ENCODE measurements at regions not wholly inside any gene's neighbourhood (a gene's known extent, or its start where the extent isn't known, plus 50 kb on each side); places are given as distances from the start of the nearest gene placed in this dataset.
"Not testable (repeated sequence)": the region's sequence is repeated elsewhere in the genome, so short reads cannot be mapped to it uniquely, and the experiment has no call there.

DNA sequence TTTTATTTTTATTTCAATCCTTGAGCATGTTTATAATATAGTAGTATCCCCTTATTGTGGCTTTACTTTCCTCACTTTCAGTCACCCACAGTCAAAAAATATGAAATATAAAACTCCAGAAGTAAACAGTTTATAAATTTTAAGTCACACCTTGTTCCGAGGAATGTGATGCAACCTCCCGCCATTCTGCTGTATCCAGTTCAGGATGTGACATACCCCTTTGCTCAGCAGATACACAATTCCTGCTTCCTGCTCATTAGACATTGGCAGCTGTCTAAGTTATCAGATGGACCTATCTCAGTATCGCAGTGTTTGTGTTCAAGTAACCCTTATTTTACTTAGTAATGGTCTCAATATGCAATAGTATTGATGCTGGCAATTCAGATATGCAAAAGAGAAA is 144.5 kb downstream of the POTEG start:
- H3K9me3 ChIP-seq; H3K4me3 ChIP-seq; intact Hi-C loops (cut with DNase I); H3K36me3 ChIP-seq; H3K27ac ChIP-seq; H3K27me3 ChIP-seq; H3K4me1 ChIP-seq: not testable (repeated sequence)
- DNase-seq (ENCODE audit: extremely low spot score in 2 of 2), result peak in 1 of 2 donors; percentile 0

DNA sequence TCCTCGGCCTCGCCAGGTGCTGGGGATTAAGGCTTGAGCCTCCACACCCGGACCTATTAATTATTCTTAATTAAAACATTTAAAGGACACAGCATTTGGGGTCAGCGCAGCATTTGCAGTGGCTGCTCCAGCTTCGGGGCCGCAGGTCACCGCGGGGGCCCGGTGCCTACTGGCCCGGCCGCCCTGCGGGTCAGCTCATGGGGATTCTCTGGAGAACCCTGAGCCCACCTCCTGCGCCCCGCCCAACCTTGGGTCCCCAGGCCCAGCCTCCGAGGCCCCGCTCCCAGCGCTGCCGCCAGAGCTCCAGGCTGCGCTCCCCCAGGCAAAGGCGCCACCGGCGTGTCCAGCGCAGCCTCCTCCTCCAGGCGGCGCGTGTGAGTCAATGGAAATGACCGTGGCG is 133.9 kb downstream of the POTEG start:
- intact Hi-C loops (cut with DNase I); H3K36me3 ChIP-seq; H3K4me3 ChIP-seq; H3K9me3 ChIP-seq; H3K27me3 ChIP-seq; H3K27ac ChIP-seq; DNase-seq (ENCODE audit: extremely low spot score in 2 of 2); H3K4me1 ChIP-seq: not testable (repeated sequence)

DNA sequence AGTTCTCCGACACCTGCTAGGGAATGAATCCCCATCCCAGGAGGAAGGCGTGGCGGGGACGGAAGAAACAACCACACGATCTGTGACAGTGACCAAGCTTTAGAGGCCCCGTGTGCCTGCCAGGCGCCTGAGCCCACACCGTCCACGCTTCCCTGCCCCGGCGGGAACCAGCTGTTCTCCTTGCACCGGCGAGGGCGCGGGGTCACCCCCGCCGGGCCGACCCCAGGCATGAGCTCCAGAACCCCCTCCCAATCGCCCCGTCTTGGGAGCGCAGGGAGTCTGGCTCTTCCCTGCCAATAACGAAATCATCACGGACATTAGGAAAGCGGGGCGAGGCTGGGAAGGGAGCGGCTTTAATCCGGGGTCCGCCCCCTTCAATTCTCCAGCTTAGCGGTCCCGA is 133.3 kb downstream of the POTEG start:
- H3K9me3 ChIP-seq; intact Hi-C loops (cut with DNase I); H3K36me3 ChIP-seq; H3K4me1 ChIP-seq; H3K4me3 ChIP-seq; H3K27me3 ChIP-seq; H3K27ac ChIP-seq: not testable (repeated sequence)
- peak in 1 of 2 donors; percentile 11 for DNase-seq (ENCODE audit: extremely low spot score in 2 of 2)

DNA sequence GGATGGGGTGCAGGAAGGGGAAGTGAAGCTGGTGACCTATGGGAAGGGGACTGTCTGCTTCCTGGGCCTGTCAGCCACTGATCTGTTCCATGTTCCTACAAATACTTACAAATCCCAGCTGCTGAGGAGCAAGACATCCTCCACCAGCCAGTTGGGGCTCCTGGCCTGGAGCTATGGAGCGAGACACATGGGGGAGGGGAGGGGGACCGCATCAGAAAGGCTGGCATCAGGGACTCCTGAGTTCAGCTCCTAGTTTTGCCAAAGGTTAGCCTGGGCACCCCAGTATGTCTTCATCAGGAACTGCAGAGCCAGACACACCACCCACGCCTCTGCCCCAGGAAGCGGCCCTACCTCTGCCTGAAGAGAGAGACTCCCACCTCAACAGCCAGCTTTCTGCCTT is 130.3 kb downstream of the POTEG start:
- H3K9me3 ChIP-seq; intact Hi-C loops (cut with DNase I); H3K27ac ChIP-seq: not testable (repeated sequence)

DNA sequence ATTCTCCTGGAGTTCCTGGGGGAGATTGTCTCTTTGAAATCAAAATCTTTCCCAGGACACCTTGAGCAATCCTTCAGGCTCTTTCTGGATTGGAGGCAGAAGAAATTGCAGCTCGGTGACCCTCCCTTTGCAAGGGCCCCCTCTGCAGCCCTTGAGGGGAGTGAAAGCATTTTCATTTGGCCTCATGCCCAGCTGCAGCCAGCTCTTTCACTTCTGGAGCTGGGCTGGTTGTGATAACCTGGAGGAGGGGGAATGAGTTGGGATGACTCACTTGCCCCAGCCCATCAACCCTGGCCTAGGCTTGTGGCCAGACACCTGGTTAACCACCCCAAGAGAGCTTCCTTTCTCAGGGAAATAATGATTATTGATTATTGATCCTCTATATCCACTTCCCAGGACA is 129.7 kb downstream of the POTEG start:
- H3K36me3 ChIP-seq; H3K4me3 ChIP-seq; H3K4me1 ChIP-seq; H3K27ac ChIP-seq; DNase-seq (ENCODE audit: extremely low spot score in 2 of 2); H3K9me3 ChIP-seq; H3K27me3 ChIP-seq; intact Hi-C loops (cut with DNase I): not testable (repeated sequence)

More for the DNA sequence above, 130.3 kb downstream of the POTEG start:
- H3K4me1 ChIP-seq; DNase-seq (ENCODE audit: extremely low spot score in 2 of 2); H3K36me3 ChIP-seq; H3K4me3 ChIP-seq; H3K27me3 ChIP-seq: not testable (repeated sequence)

DNA sequence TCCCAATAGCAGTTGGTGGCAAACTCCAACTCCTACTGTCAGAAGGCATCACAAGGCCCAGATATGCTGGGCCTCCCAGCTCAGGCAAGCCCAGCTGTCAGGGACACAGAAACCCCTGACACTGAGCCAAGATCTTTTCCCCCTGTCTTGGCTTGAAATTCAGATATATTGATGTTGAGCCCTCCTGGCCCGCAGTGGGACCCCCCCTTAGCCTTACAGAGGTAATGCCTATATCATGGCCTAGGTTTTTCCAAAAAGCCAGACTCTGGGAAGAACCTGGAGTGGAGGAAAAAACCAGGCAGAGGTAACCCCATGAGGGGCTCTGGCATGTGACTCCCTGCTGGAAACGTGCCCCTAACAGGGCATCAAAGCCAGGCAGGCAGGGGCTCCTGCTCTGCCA is 129.2 kb downstream of the POTEG start:
- H3K4me3 ChIP-seq; intact Hi-C loops (cut with DNase I): not testable (repeated sequence)

DNA sequence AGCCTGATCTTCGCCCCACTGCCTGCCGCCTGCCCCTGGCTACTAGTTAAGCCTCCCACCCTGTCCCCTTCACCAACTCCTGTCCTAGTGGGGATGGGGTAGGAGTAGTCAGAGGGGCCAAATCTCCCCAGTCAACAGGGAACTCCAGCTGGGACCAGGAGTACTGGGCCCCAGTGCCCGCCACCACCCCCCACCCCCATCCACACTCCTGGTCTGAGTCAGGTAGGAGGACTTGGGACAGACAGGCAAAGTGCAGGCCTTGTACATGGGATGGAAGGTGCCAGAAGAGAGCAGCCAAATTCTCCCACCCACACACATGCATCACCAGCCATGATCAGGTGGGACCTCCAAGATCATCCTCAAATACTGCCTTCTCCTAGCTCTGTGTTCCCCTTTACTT is 128.4 kb downstream of the POTEG start:
- H3K4me3 ChIP-seq; DNase-seq (ENCODE audit: extremely low spot score in 2 of 2); H3K27me3 ChIP-seq; H3K36me3 ChIP-seq; H3K27ac ChIP-seq; H3K4me1 ChIP-seq; intact Hi-C loops (cut with DNase I); H3K9me3 ChIP-seq: not testable (repeated sequence)

More for the DNA sequence above, 129.2 kb downstream of the POTEG start:
- H3K4me1 ChIP-seq; H3K36me3 ChIP-seq; H3K27ac ChIP-seq; DNase-seq (ENCODE audit: extremely low spot score in 2 of 2); H3K27me3 ChIP-seq; H3K9me3 ChIP-seq: not testable (repeated sequence)

DNA sequence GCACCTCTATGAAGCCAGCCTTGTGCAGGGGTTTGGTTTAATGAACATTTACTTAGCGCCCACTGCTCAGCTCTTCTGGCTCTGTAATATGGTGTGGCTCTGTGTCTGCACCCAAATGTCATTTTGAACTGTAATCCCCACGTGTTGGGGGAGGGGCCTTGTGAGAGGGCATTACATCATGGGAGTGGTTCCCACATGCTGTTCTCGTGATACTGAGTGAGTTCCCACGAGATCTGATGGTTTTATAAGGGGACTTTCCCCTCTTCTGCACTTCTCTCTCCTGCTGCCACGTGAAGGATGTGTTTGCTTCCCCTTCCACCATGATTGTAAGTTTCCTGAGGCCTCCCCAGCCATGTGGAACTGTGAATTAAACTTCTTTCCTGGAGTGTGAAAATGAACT is 127.7 kb downstream of the POTEG start:
- H3K36me3 ChIP-seq; H3K27me3 ChIP-seq; H3K4me3 ChIP-seq; H3K4me1 ChIP-seq; DNase-seq (ENCODE audit: extremely low spot score in 2 of 2); H3K27ac ChIP-seq; H3K9me3 ChIP-seq; intact Hi-C loops (cut with DNase I): not testable (repeated sequence)

DNA sequence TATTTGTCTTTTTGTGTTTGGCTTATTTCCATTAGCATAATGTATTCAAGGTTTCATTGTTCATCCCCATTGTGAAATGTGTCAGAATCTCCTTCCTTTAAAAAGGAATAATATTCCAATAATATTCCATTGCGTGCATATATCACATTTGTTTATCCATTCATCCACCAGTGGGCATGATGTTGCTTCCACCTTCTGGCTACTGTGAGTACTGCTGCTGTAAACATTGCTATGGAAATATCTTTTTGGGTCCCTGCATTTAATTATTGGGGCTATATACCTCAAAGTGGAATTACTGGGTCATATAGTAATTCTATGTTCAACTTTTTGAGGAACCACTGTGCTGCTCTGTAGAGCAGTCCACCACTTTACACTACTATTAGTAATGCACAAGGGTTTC is 123.1 kb downstream of the POTEG start:
- H3K4me1 ChIP-seq; DNase-seq (ENCODE audit: extremely low spot score in 2 of 2); intact Hi-C loops (cut with DNase I); H3K36me3 ChIP-seq; H3K4me3 ChIP-seq; H3K27me3 ChIP-seq; H3K9me3 ChIP-seq; H3K27ac ChIP-seq: not testable (repeated sequence)

DNA sequence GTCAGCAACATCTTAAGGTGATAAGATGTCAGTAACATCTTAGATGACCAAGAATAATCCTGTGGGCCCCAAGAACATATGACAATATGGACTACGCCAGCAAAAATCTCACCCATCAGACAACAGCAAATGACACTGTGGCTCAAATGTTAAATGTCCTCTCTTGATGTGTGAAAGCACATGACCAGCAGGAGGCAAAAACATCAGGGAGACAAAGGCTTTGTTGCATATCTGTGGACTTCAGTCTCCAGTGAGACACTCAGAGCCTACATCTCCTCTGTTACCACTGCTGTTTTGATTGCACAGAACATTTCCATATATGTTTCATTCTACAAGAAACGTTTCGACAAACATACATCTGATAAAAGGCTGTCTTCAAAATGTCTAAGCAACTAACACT is 103.5 kb downstream of the POTEG start:
- H3K9me3 ChIP-seq; intact Hi-C loops (cut with DNase I); H3K4me1 ChIP-seq; H3K36me3 ChIP-seq; DNase-seq (ENCODE audit: extremely low spot score in 2 of 2); H3K27ac ChIP-seq; H3K4me3 ChIP-seq; H3K27me3 ChIP-seq: not testable (repeated sequence)

DNA sequence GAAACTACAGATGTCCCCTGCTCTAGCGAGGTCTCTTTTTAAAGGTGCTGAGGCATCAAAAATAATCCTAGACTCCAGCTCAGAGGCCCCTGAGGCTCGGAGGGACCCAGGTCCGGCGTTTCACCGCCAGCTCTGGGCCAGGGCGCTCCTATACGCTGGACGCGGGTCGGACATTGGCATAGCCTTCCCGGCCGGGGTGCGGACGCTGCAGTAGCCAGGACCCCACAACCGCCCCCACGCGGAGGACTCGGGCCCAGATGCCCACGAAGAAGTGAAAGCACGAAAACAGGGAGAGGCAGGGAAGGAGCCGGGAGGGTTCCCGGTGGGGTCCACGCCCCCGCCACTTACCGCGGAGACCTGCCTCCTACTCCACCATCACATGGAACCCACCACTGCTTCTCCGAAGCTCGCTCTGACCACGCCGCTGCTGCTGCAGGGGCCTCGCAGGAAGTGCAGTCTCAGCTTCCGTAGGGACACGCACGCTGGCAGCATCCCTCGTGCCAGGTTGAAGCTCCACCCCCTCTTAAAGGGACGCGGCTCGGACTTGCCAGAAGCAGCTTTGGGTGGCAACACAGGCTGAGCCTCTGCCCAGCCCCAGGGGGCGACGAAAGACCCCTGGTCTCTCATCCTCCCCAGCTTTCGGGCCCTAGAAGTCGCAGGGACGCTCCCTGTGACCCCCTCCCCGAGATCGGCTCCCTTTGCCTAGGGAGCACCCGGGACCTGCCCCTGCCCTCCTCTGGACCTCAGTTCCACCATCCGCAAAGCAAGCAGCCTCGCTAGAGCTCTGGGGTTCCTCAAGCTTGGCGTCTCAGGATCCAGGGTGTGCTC is 96.7 kb downstream of the POTEG start:
- H3K9me3 ChIP-seq; DNase-seq (ENCODE audit: extremely low spot score in 2 of 2); H3K4me1 ChIP-seq; intact Hi-C loops (cut with DNase I); H3K36me3 ChIP-seq; H3K27me3 ChIP-seq; H3K27ac ChIP-seq; H3K4me3 ChIP-seq: not testable (repeated sequence)

DNA sequence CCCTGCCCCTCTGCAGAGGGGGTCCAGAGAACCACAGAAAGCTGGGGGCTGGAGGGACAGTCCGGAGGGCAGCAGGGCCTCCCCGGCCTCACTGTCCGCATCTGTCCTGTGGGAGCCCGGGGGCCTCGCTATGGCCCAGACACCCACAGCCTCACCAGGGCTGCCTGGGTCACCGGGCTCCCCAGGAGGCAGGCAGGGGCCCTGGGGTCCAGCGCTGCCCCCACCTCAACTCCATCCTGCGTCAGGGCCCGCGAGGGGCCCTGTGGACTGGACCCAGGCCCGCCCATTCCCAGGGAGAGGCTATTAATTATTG is 96.1 kb downstream of the POTEG start:
- H3K4me1 ChIP-seq; intact Hi-C loops (cut with DNase I); H3K27me3 ChIP-seq; H3K9me3 ChIP-seq; H3K27ac ChIP-seq; H3K36me3 ChIP-seq; H3K4me3 ChIP-seq; DNase-seq (ENCODE audit: extremely low spot score in 2 of 2): not testable (repeated sequence)

DNA sequence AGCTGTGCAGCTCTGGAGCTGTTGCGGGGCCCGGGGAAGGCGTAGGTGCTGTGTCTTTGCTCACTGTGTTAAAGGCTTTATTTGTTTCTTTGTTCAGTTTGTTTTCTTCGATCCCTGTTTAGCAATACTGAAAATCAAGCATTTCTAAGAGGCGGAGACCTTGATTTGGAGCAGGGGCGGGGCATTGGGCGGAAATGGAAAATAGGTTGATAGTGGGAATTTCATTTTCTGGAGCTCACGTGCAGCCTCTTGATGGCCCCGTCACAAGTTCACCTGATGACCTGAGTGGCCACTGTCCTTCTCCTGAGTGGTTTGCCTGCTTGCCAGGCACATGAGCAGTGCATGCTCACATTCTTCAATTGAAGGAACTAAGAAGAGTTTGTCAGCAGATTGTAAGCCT is 93.2 kb downstream of the POTEG start:
- H3K27ac ChIP-seq; H3K36me3 ChIP-seq; H3K9me3 ChIP-seq; intact Hi-C loops (cut with DNase I); DNase-seq (ENCODE audit: extremely low spot score in 2 of 2); H3K27me3 ChIP-seq; H3K4me1 ChIP-seq; H3K4me3 ChIP-seq: not testable (repeated sequence)

DNA sequence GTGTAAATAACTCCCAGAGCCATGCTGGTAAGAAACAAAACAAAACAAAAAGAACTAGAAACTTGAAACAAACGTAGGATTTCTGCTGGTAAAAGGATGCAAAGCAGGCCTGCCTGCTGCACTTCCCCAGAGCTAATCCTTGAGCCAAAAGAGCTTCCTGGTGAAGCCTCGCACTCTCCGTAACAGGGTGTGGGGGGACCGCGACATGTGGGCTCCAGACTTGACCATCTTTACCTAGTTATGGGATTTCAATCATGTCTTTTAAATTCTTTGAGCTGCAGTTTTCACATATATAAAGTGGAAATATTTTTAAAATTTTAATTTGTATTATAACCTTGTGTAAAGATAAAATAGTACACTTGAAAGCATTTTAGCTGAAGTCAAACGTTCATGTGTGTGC is 92.5 kb downstream of the POTEG start:
- H3K4me1 ChIP-seq; DNase-seq (ENCODE audit: extremely low spot score in 2 of 2); H3K27me3 ChIP-seq; H3K9me3 ChIP-seq; H3K36me3 ChIP-seq; intact Hi-C loops (cut with DNase I); H3K27ac ChIP-seq; H3K4me3 ChIP-seq: not testable (repeated sequence)
